GM18520 (cell line): ENCODE measurements at regions not wholly inside any gene's neighbourhood (a gene's known extent, or its start where the extent isn't known, plus 50 kb on each side); places are given as distances from the start of the nearest gene placed in this dataset.
"Not testable (repeated sequence)": the region's sequence is repeated elsewhere in the genome, so short reads cannot be mapped to it uniquely, and the experiment has no call there.

ENCODE experiments used
- ATAC-seq: cut with Tn5 transposase; IDR thresholded peaks from one replicate; pipeline ENCODE4 v1.9.1; 2021; ENCODE audit not compliant: unreplicated experiment

DNA sequence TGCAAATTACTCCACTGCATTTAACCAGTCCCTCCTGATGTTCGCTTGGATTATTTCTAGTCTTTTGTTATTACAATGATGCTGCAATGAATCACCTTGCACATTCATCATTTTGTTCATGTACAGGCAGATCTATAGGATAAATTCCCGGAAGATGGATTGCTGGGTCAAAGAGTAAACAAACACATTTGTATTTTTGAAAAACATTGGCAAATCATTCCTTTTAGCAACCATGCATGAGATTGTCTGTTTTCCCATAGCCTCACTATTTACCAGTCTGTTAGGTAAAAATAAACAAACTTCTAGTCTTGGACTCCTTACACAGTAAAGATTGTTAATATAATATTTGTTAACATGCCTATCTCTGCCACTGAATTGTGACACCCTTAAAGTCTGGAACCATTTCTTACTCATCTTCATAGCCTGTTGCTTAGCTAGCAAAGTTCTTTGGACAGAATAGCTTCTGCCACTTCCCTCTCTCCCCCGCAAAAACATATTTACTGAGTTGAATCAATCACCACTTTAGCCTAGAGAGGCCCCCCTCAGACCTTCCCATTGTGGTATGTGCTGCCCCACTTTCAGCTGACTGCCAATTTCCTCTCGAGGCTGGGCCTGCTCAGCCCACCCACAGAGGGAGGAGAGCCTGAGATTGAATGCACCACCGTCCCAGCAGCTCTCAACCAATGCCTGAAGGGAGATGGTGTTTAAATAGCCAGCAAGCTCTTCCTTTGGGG, 108.4 kb upstream of the ATXN3L start:
- no peak for ATAC-seq

DNA sequence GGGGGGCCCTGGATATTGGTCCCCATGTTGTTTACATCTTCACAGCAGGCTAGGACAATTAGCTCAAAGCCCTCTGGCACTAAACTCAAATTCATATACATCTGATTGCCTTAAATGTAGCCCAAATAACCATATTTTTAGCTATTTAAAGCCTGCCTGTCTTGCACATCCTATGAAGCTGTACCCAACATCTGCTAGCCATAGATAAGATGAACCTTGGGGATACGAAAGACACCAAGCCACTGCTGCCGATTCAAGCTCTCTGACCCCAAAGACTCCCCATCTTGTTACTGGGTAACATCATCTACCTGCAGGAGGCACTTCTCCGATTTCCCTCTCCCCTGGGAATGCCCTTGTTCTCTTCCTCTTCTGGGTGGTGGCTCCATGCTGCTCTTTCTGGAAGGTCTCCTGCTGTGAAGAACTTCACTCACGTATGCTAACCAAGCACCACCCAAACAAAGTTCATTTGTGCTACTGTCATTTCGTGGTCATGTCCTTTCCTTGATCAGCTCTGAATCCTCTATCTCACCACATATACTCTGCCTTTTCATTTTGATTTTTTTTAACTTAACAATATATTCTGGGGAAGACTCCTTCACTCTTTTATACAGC, 107.7 kb upstream of the ATXN3L start:
- ATAC-seq = no peak

GRCh38 chrX:13420545-13421183, 100.8 kb upstream of the ATXN3L start:
- no peak for ATAC-seq

DNA sequence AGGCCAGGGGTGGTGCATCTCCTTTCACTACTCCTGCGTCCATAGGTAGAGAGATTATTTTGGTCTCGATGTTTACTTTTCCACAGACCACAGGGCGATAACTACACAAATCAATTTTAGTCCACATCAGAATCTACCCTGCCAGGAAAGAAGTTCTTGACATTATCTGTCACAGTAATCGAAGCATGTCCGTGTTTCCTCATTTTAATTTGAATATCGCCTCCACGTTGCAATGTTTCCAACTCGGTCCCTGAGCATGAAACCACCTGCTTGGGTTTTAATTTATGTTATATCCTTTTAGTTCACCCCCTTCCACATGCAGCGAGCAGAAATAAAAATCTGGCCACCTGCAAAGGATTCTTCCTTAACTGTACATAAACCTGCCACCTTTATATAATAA, 100.1 kb upstream of the ATXN3L start:
- no peak for ATAC-seq

DNA sequence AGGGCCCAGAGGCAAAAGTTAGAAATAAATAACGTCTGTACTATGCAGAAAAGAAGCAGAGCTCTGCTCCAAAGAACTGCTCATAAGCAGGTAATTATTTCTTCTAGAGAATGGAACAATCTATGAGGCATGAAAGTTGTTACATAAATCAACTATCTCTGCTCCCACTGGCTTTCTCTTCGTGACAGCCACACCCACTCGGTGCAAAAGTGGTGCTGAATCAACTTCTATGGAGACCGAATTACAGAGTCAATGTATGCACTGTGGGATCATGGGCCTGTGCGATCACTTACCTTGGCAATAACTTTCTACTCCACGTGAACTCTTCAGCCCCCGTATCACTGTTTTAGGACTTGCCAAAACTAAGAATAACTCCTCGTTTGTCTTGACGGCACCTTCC, 99.4 kb upstream of the ATXN3L start:
- no peak for ATAC-seq

DNA sequence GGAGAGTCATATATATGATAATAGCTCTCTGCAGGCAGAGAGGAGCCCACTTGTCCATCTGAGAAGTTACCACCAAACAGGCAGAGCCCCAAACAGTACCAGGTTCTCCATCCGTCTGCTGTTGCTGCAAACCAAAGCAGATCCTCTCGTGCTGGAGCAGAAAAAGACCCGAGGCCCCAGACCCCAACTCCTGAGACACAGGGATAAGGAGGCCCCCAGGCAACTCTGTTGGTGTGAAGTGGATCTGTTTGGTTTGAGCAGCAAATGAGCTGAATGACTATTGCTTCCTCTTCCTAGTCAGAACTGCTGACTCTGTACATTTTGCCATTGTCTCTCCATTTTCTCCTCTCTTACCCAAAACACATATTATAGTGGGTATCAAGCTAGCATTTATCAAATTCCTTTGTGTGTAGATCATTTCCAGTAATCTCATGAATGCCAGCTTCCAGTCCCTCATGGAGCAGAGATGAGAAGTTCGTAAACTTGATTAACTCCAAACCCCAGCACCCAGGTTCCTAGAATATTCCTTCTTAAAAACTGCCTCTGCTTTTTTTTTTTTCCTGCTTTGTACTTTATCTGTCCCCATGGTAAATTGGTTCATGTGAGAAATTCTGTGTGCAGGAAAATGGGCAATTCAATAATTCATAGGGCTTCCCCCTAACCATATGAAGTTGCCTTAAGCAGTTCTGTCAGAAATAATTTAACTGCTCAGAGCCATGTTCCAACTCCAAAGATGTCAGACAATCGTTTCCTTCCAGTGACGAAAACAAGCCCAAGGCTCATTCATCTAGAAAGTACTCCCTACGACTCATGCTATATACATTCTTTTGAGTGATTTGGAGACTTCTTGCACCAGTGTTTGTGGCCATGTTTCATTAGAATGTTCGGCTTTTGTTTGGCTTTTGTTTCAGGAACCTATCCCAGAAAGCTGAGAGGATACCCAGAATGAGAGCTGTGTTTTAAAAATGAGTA, 98.6 kb upstream of the ATXN3L start:
- ATAC-seq = no peak

DNA sequence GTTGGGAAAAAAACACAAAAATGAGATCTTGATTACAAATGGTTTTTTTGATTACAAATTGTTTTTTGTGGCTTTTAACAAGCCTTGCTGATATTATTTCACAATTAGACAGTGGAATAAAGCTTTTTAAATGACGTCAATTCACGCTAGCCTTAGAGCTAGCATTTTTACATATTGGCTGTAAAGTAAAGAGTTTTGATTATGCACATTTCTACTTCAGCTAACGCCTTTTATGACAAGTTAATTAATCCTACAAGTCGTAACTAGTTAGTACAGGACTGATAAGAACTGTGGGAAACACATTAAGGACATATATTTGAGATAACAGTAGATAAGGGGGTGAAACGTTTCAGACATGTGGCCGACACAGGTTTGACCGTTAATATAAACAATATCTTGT, 95.7 kb upstream of the ATXN3L start:
- no peak for ATAC-seq

DNA sequence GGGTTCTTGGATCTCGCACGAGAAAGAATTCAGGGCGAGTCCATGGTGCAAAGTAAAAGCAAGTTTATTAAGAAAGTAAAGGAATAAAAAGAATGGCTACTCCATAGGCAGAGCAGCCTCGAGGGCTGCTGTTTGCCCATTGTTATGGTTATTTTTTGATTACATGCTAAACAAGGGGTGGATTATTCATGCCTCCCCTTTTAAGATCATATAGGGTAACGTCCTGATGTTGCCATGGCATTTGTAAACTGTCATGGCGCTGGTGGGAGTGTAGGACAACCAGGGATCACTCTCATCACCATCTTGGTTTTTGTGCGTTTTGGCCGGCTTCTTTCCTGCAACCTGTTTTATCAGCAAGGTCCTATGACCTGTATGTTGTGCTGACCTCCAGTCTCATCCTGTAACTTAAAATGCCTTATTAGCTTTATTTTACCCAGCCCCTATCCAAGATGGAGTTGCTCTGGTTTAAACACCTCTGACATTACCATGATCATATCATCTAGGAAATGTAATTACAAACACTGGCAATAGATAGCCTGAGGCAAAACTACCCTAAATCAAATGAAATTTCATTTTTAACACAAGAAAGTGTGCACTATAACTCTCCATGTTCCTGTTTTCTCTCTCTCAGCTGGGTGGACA, 94.3 kb upstream of the ATXN3L start:
- no peak for ATAC-seq

GRCh38 chrX:13412208-13412600, 92.4 kb upstream of the ATXN3L start:
- no peak for ATAC-seq

- ATAC-seq = no peak
Measured at GRCh38 chrX:13411496-13412207, 91.8 kb upstream of the ATXN3L start.

GRCh38 chrX:13408599-13408998, 88.7 kb upstream of the ATXN3L start:
- ATAC-seq = not testable (repeated sequence)

DNA sequence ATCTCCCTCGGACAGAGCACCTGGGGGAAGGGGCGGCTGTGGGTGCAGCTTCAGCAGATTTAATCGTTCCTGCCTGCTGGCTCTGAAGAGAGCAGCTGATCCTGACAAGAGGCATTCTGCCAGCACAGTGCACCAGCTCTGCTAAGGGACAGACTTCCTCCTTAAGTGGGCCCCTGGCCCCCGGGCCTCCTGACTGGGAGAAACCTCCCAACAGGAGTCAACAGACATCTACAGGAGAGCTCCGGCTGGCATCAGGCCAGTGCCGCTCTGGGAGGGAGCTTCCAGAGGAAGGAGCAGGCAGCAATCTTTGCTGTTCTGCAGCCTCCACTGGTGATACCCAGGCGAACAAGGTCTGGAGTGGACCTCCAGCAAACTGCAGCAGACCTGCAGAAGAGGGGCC, 84.9 kb upstream of the ATXN3L start:
- ATAC-seq = not testable (repeated sequence)

DNA sequence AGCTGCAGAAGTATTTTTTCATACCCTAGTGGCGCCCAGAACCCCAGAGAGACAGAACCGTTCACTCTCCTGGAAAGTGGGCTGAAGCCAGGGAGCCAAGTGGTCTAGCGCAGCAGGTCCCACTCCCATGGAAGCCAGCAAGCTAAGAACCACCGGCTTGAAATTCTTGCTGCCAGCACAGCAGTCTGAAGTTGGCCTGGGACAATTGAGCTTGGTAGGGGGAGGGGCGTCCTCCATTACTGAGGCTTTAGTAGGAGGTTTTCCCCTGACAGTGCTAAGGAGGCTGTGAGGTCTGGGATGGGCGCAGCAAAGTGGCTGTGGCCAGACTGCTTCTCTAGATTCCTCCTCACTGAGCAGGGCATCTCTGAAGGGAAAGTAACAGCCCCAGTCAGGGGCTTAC, 84.5 kb upstream of the ATXN3L start:
- no peak for ATAC-seq

DNA sequence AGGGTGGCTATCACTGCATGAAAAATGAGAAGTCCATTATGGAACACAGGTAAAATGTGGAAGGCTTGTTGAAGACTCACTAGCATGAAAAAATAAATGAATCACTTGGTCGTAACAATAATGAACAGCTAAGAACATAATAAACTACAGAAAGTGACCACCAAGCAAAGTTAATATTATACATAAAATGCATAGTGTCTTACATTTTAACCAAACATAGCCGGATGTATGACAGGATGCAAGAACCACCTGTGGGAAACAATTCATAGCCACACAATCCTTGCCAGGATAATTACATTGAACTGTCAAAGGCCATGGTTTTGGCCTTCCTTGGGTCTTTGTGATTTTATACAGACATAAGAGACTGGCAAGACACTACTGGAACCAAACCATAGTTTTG, 81.9 kb upstream of the ATXN3L start:
- ATAC-seq = no peak

DNA sequence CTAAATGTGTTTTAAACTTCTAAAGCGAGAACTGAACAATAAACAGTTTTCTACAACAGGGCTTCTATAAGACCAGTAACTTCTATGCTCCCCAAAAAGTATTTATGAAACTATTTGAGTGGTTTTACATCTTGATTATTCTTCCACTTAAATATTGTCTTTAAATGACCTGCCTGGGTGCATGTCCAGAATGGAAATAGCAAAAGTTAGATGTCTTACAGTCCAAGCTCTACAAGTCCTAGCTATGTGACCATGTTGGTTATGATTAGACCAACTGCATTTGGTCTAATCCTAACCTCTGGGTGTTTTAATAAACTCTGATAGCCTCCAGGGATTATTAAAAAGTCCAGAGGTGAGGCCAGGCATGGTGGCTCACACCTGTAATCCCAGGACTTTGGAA, 79.0 kb upstream of the ATXN3L start:
- ATAC-seq = no peak

GRCh38 chrX:13397878-13398818, 78.3 kb upstream of the ATXN3L start:
- no peak for ATAC-seq

- ATAC-seq = no peak
Measured at GRCh38 chrX:13396924-13397323, 77.1 kb upstream of the ATXN3L start.

DNA sequence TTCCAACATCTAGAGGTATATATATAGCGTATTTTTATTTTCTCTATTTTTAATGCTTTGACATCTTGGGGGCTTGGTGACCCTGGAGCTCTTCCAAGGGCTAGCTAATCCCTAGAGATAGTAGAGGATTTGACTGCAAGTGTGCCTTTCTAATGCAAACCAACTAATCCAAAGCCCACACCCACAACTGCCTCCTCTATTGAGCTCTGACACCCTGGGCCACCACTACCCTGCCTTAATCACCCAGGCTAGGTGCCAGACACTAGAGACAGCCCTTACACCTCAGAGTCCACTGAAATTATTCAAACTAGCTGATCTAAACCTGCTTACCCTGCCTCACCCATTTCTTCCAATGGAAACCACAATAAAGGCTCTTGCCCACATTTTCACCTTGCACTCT, 69.6 kb upstream of the ATXN3L start:
- ATAC-seq = no peak
